GM18498 (cell line): ENCODE measurements at regions not wholly inside any gene's neighbourhood (a gene's known extent, or its start where the extent isn't known, plus 50 kb on each side); places are given as distances from the start of the nearest gene placed in this dataset.
A peak's percentile ranks its signal among the peaks of the same experiment; 100 is the strongest.
"Not testable (repeated sequence)": the region's sequence is repeated elsewhere in the genome, so short reads cannot be mapped to it uniquely, and the experiment has no call there.

Experiments
- ATAC-seq: cut with Tn5 transposase; IDR thresholded peaks from one replicate; pipeline ENCODE4 v1.9.1; 2021; ENCODE audit warnings: mild to moderate bottlenecking, moderate library complexity; ENCODE audit not compliant: unreplicated experiment

GRCh38 chr10:65670087-65670486 lies 1255.7 kb upstream of the LRRTM3 start:
- no peak for ATAC-seq

DNA sequence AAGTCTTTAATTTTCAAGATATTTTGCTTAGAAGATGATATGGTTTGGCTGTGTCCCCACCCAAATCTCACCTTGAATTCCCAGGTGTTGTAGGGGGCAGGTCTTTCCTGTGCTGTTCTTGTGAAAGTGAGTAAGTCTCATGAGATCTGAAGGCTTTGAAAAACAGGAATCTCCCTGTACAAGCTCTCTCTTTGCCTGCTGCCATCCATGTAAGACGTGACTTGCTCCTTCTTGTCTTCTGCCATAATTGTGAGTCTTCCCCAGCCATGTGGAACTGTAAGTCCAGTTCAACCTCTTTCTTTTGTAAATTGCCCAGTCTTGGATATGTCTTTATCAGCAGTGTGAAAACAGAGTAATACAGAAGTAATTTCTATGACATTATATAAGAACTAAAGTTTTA lies 1255.2 kb upstream of the LRRTM3 start:
- ATAC-seq, result not testable (repeated sequence)

- ATAC-seq, result no peak
Observed at GRCh38 chr10:65675236-65675635, 1250.6 kb upstream of the LRRTM3 start.

GRCh38 chr10:65684896-65685295 lies 1240.9 kb upstream of the LRRTM3 start:
- ATAC-seq, result no peak

- peak; percentile 68 for ATAC-seq
Observed at GRCh38 chr10:65701168-65701776, 1224.6 kb upstream of the LRRTM3 start.

DNA sequence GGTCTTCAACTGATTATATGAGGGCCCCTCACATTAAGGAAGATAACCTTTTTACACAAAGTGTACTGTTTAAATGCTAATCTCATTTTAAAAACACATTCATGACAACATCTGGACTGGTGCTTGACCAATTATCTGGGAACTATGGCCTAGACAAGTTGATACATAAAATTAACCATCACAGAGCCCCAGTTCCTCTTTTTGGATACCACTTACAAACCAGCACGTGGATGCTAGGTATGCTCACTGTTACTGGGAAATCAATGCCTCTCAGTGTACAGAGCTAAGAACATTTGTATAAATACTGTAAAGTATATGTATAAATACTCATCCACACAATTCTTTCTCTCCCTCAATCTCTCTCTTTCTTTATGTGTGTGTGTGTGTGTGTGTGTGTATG lies 1217.8 kb upstream of the LRRTM3 start:
- no peak for ATAC-seq

GRCh38 chr10:65710306-65710705 lies 1215.5 kb upstream of the LRRTM3 start:
- ATAC-seq, result no peak

GRCh38 chr10:65719790-65720189 lies 1206.0 kb upstream of the LRRTM3 start:
- ATAC-seq, result no peak

- ATAC-seq, result no peak
Observed at GRCh38 chr10:65720901-65721300, 1204.9 kb upstream of the LRRTM3 start.

GRCh38 chr10:65723525-65723924 lies 1202.3 kb upstream of the LRRTM3 start:
- ATAC-seq, result no peak

DNA sequence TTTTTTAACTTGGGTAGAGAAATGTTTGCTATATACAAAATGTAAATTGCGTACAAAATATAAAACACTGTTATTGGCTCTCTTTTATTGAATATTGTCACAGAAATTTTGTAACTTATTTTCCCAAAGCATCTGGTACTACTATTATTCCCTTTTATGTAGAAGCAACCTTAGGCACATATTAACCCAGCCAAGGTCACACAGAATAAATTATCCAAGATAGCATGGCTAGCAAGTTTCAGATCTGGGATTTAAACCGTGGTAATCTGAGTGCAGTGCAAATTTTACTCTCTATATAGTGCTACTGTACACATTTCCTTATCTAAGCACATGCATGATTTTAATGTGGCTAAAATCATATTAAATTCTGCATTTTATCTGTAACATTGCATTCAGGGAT lies 1190.5 kb upstream of the LRRTM3 start:
- ATAC-seq, result no peak

DNA sequence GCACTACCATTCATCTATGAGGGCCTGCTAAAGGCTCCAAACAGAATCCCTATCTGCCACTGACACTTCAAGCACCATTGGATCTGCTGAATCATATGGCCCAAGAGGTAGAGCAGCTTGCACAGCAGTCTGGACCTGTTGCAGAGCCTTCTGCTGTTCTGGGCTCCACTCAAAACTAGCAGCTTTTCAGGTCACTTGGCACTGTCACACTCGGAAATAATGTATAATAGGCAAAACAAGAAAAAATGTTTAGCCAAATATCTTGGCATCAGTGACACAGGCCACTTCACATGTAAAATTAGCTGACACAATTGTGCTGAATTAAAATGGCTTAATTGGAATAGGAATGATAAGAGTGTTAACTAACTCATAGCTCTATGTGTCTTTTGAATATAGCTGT lies 1182.9 kb upstream of the LRRTM3 start:
- no peak for ATAC-seq

DNA sequence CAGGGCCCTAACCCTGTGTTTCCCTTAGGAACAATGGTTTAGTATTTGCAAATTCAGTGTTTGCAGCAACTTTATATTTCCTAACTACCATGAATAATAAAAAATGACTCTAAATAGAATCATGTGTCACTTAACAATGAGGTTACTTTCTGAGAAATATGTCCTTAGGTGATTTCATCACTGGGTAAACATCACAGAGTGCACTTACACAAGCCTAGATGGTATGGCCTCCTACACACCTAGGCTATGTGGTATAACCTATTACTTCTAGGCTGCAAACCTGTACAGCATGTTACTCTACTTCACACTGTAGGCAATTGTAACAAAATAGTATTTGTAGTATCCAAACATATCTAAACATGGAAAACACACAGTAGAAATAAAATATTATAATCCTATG lies 1174.6 kb upstream of the LRRTM3 start:
- ATAC-seq, result no peak

DNA sequence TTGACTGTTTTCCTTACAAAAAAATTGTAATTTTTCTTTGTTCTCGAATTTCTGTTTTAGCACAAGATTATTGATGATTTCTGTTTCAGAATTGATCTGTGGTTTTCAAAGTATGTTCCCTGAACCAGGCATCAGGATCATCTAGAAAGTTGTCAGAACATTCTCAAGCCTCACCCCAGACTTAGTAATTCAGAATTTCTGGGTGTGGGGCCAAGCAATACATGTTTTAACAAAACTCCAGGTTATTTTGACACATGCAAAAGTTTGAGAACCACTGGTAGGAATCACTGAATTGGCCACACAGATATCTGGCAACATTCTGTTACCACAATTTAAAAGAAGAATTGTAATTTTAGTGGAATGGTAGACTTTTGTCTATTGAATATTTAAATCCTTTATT lies 1173.9 kb upstream of the LRRTM3 start:
- no peak for ATAC-seq

DNA sequence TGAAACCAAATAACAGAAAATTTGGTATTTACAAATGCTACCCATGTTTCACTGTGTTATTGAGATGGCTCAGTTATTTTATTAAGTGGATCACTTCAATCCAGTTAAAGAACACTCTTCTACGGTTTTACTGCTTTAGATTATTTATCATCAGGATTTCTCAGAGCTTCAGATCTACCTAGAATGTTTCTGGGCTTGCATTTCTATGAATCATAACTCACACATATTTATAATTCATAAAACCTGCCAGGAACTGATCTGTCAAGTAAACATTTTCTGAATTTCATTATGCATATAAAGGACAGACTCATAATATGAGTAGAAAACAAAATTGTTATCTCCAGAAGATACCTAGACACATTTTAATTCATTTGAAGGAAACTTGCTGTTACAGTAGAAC lies 1172.3 kb upstream of the LRRTM3 start:
- ATAC-seq, result no peak

GRCh38 chr10:65754112-65754511 lies 1171.7 kb upstream of the LRRTM3 start:
- no peak for ATAC-seq

- ATAC-seq, result no peak
Observed at GRCh38 chr10:65762311-65762710, 1163.5 kb upstream of the LRRTM3 start.

GRCh38 chr10:65765006-65765541 lies 1160.8 kb upstream of the LRRTM3 start:
- ATAC-seq, result no peak

GRCh38 chr10:65769828-65770227 lies 1156.0 kb upstream of the LRRTM3 start:
- ATAC-seq, result no peak

DNA sequence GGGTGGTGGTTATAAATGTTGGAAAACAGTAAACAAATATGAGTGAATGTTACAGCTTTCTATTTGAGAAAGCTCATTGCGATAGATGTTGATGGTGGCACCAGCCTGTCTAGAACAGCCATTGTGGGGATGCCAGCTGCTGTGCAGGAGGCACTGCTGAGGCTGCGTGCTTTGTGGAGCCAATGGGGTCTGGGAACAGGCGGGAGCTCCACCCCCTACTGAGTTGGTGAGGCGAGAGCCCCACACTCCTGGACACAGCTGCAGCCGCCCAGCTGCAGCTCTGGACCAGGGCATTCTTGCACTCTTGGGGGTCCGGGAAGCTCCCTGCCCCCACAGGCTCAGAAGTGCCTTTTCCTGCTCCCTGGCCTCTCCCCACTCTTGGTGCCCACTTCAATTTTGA lies 1147.1 kb upstream of the LRRTM3 start:
- no peak for ATAC-seq

- no peak for ATAC-seq
Observed at GRCh38 chr10:65779985-65780384, 1145.9 kb upstream of the LRRTM3 start.

- ATAC-seq, result no peak
Observed at GRCh38 chr10:65786279-65786678, 1139.6 kb upstream of the LRRTM3 start.

DNA sequence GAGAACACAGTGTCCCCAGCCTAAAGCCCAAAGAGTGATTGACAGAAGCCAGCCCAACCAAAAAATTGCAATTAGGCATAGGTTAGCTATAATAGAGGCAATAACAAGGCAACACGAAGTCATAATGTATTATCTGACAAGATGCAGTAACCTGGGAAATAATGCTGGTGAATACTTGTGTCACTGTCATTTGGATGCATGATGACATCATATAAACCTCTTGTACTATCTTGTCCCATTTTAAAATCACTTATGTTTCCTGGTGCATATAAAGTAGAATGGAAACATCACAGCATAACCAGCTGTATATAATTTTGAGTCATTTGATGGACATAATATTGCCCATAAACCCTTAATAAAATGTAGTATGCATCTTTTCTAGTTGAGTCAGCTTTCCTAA lies 1138.3 kb upstream of the LRRTM3 start:
- no peak for ATAC-seq
